Activated CD8-positive, alpha-beta memory T cell treated with anti-CD3 and anti-CD28 coated beads, Interleukin-2, amount 50 U/mL, for 48 hours (primary cell): ENCODE measurements at regions not wholly inside any gene's neighbourhood (a gene's known extent, or its start where the extent isn't known, plus 50 kb on each side); places are given as distances from the start of the nearest gene placed in this dataset.

Source experiments
- DNase-seq: peaks from one replicate; pipeline ENCODE4 v3.0.0-alpha.2; 2020

- peak; percentile 18 for DNase-seq
Observed at GRCh38 chr6:169869301-169869700, 117.9 kb downstream of the ERMARD start.

- DNase-seq = peak; percentile 63
Observed at GRCh38 chr6:169868458-169868857, 117.0 kb downstream of the ERMARD start.

- peak; percentile 39 for DNase-seq
Observed at GRCh38 chr6:169867751-169868191, 116.3 kb downstream of the ERMARD start.

- DNase-seq = peak; percentile 35
Observed at GRCh38 chr6:169866668-169867521, 115.5 kb downstream of the ERMARD start.

- no peak for DNase-seq
Observed at GRCh38 chr6:169866140-169866534, 114.7 kb downstream of the ERMARD start.

GRCh38 chr6:169865346-169866139 lies 114.1 kb downstream of the ERMARD start:
- no peak for DNase-seq

- DNase-seq = peak; percentile 46
Observed at GRCh38 chr6:169864148-169865020, 113.0 kb downstream of the ERMARD start.

- no peak for DNase-seq
Observed at GRCh38 chr6:169863710-169864109, 112.3 kb downstream of the ERMARD start.

- no peak for DNase-seq
Observed at GRCh38 chr6:169862892-169863525, 111.6 kb downstream of the ERMARD start.

GRCh38 chr6:169862043-169862891 lies 110.8 kb downstream of the ERMARD start:
- no peak for DNase-seq

GRCh38 chr6:169861431-169862042 lies 110.1 kb downstream of the ERMARD start:
- DNase-seq = no peak

GRCh38 chr6:169859978-169860703 lies 108.7 kb downstream of the ERMARD start:
- DNase-seq = peak; percentile 43

GRCh38 chr6:169859401-169859977 lies 108.1 kb downstream of the ERMARD start:
- peak; percentile 28 for DNase-seq

- DNase-seq = peak; percentile 40
Observed at GRCh38 chr6:169858935-169859351, 107.5 kb downstream of the ERMARD start.

GRCh38 chr6:169858293-169858934 lies 107.0 kb downstream of the ERMARD start:
- no peak for DNase-seq

- DNase-seq = peak; percentile 25
Observed at GRCh38 chr6:169857343-169858292, 106.2 kb downstream of the ERMARD start.

GRCh38 chr6:169856442-169857342 lies 105.3 kb downstream of the ERMARD start:
- peak; percentile 30 for DNase-seq
